ENCODE measurements at regions not wholly inside any gene's neighbourhood (a gene's known extent, or its start where the extent isn't known, plus 50 kb on each side); places are given as distances from the start of the nearest gene placed in this dataset.

GRCh38 chr11:27279460-27279859, 83.6 kb downstream of the CCDC34 start:
- ChIA-PET POLR2A (no interaction called here), CTCF (interaction anchor here (0.6 to 1.1 kb wide), 2 partner anchors 8 to 68 kb away, joined by 3 to 4 read pairs; no protein-coding TSS in a partner anchor)
- DNase-seq (ENCODE audit: extremely low spot score), result no peak
- TF ChIP-seq CTBP1 (IDR thresholded peaks at IDR 0.05; ENCODE audit: borderline replicate concordance) (no peak), SUZ12 (IDR thresholded peaks at IDR 0.05) (no peak), PKNOX1 (IDR thresholded peaks at IDR 0.05) (no peak), ZNF384 (IDR thresholded peaks at IDR 0.05) (no peak), NFRKB (IDR thresholded peaks at IDR 0.05) (no peak)

GRCh38 chr11:27277843-27278242, 85.2 kb downstream of the CCDC34 start:
- ChIA-PET CTCF (no interaction called here), POLR2A (no interaction called here)
- no peak for DNase-seq (ENCODE audit: extremely low spot score)
- TF ChIP-seq FOXA1 (IDR thresholded peaks at IDR 0.05) (no peak), HDGF (IDR thresholded peaks at IDR 0.05; ENCODE audit: borderline replicate concordance) (no peak), FOXM1 (IDR thresholded peaks at IDR 0.05; ENCODE audit: borderline replicate concordance) (no peak), BHLHE40 (IDR thresholded peaks at IDR 0.05; ENCODE audit: borderline replicate concordance) (no peak), ARNT (IDR thresholded peaks at IDR 0.05) (no peak), ELF4 (IDR thresholded peaks at IDR 0.05) (no peak), FOXK2 (IDR thresholded peaks at IDR 0.05) (no peak), CTBP1 (IDR thresholded peaks at IDR 0.05; ENCODE audit: borderline replicate concordance) (no peak), TARDBP (IDR thresholded peaks at IDR 0.05) (no peak), ZNF384 (IDR thresholded peaks at IDR 0.05) (no peak), SUZ12 (IDR thresholded peaks at IDR 0.05) (no peak), LEF1 (IDR thresholded peaks at IDR 0.05; ENCODE audit: borderline replicate concordance) (no peak), SP1 (IDR thresholded peaks at IDR 0.05) (no peak)

- TF ChIP-seq FOXK2 (IDR thresholded peaks at IDR 0.05) (no peak), ARNT (IDR thresholded peaks at IDR 0.05) (no peak), TARDBP (IDR thresholded peaks at IDR 0.05) (no peak), ELF4 (IDR thresholded peaks at IDR 0.05) (no peak), NFRKB (IDR thresholded peaks at IDR 0.05) (no peak), PKNOX1 (IDR thresholded peaks at IDR 0.05) (no peak), SUZ12 (IDR thresholded peaks at IDR 0.05) (no peak), BHLHE40 (IDR thresholded peaks at IDR 0.05; ENCODE audit: borderline replicate concordance) (no peak), LEF1 (IDR thresholded peaks at IDR 0.05; ENCODE audit: borderline replicate concordance) (no peak)
- no peak for DNase-seq (ENCODE audit: extremely low spot score)
- CTCF ChIA-PET, result interaction anchor here (0.6 kb wide), 1 partner anchor 77 kb away, joined by 3 read pairs; no protein-coding TSS in a partner anchor
- POLR2A ChIA-PET, result no interaction called here
Observed at GRCh38 chr11:27276141-27276540, 86.9 kb downstream of the CCDC34 start.

GRCh38 chr11:27274854-27275395, 88.1 kb downstream of the CCDC34 start:
- no peak for DNase-seq (ENCODE audit: extremely low spot score)
- ChIA-PET POLR2A (interaction anchor here (0.7 kb wide), 1 partner anchor 68 kb away, joined by 3 read pairs; no protein-coding TSS in a partner anchor), CTCF (interaction anchor here (0.6 kb wide), 1 partner anchor 11 kb away, joined by 6 read pairs; no protein-coding TSS in a partner anchor)
- TF ChIP-seq FOXA1 (IDR thresholded peaks at IDR 0.05) (no peak), PKNOX1 (IDR thresholded peaks at IDR 0.05) (no peak), SP1 (IDR thresholded peaks at IDR 0.05) (no peak), ZNF384 (IDR thresholded peaks at IDR 0.05) (no peak), LEF1 (IDR thresholded peaks at IDR 0.05; ENCODE audit: borderline replicate concordance) (no peak), HDGF (IDR thresholded peaks at IDR 0.05; ENCODE audit: borderline replicate concordance) (no peak), FOXM1 (IDR thresholded peaks at IDR 0.05; ENCODE audit: borderline replicate concordance) (no peak), BHLHE40 (IDR thresholded peaks at IDR 0.05; ENCODE audit: borderline replicate concordance) (no peak), CTBP1 (IDR thresholded peaks at IDR 0.05; ENCODE audit: borderline replicate concordance) (no peak)

- ChIA-PET POLR2A (no interaction called here), CTCF (no interaction called here)
- TF ChIP-seq TARDBP (IDR thresholded peaks at IDR 0.05) (no peak), PKNOX1 (IDR thresholded peaks at IDR 0.05) (no peak), HDGF (IDR thresholded peaks at IDR 0.05; ENCODE audit: borderline replicate concordance) (no peak), BHLHE40 (IDR thresholded peaks at IDR 0.05; ENCODE audit: borderline replicate concordance) (no peak), SUZ12 (IDR thresholded peaks at IDR 0.05) (no peak), FOXK2 (IDR thresholded peaks at IDR 0.05) (no peak), ELF4 (IDR thresholded peaks at IDR 0.05) (no peak), ARNT (IDR thresholded peaks at IDR 0.05) (no peak), SP1 (IDR thresholded peaks at IDR 0.05) (no peak), NFRKB (IDR thresholded peaks at IDR 0.05) (no peak), FOXA1 (IDR thresholded peaks at IDR 0.05) (no peak)
- no peak for DNase-seq (ENCODE audit: extremely low spot score)
Observed at GRCh38 chr11:27266125-27266524, 96.9 kb downstream of the CCDC34 start.

- ChIA-PET POLR2A (no interaction called here), CTCF (interaction anchor here (0.7 kb wide), 1 partner anchor 11 kb away, joined by 6 read pairs; no protein-coding TSS in a partner anchor)
Observed at GRCh38 chr11:27263986-27264385, 99.0 kb downstream of the CCDC34 start.

More at GRCh38 chr11:27263986-27264385, 99.0 kb downstream of the CCDC34 start:
- TF ChIP-seq ARNT (IDR thresholded peaks at IDR 0.05), result no peak
- no peak for TF ChIP-seq SUZ12 (IDR thresholded peaks at IDR 0.05)
- no peak for TF ChIP-seq TARDBP (IDR thresholded peaks at IDR 0.05)
- no peak for TF ChIP-seq BHLHE40 (IDR thresholded peaks at IDR 0.05; ENCODE audit: borderline replicate concordance)
- no peak for TF ChIP-seq LEF1 (IDR thresholded peaks at IDR 0.05; ENCODE audit: borderline replicate concordance)
- TF ChIP-seq L3MBTL2 (conservative IDR thresholded peaks at IDR 0.05), result no peak
- TF ChIP-seq NFRKB (IDR thresholded peaks at IDR 0.05), result no peak
- no peak for TF ChIP-seq PKNOX1 (IDR thresholded peaks at IDR 0.05)
- no peak for TF ChIP-seq FOXA1 (IDR thresholded peaks at IDR 0.05)
- TF ChIP-seq FOXK2 (IDR thresholded peaks at IDR 0.05), result no peak
- no peak for TF ChIP-seq FOXM1 (IDR thresholded peaks at IDR 0.05; ENCODE audit: borderline replicate concordance)
- no peak for TF ChIP-seq ZNF384 (IDR thresholded peaks at IDR 0.05)
- no peak for TF ChIP-seq ELF4 (IDR thresholded peaks at IDR 0.05)
- no peak for TF ChIP-seq HDGF (IDR thresholded peaks at IDR 0.05; ENCODE audit: borderline replicate concordance)
- TF ChIP-seq SP1 (IDR thresholded peaks at IDR 0.05), result no peak
- no peak for TF ChIP-seq CTBP1 (IDR thresholded peaks at IDR 0.05; ENCODE audit: borderline replicate concordance)
- DNase-seq (ENCODE audit: extremely low spot score), result no peak
